GM23248 (cell line): ENCODE measurements at regions not wholly inside any gene's neighbourhood (a gene's known extent, or its start where the extent isn't known, plus 50 kb on each side); places are given as distances from the start of the nearest gene placed in this dataset.
A peak's percentile ranks its signal among the peaks of the same experiment; 100 is the strongest.

Experiments used
- DNase-seq: peaks from one replicate; pipeline ENCODE4 v3.0.0-alpha.2; 2015
- H2AFZ ChIP-seq: fragments of 200-600 bp; sonication (generic); 2 replicates; pipeline ENCODE4 v1.6.1; 2016; ENCODE audit warnings: antibody characterized with exemption
- H3F3A ChIP-seq: fragments of 200-600 bp; sonication (generic); 2 replicates; pipeline ENCODE4 v1.6.1; 2016; ENCODE audit warnings: mild to moderate bottlenecking, antibody characterized with exemption, mixed run types; ENCODE audit not compliant: insufficient read depth
- H3K27ac ChIP-seq: fragments of 200-600 bp; sonication (generic); 2 replicates; pipeline ENCODE4 v1.5.1; 2016; ENCODE audit warnings: mild to moderate bottlenecking
- H3K27me3 ChIP-seq: fragments of 200-600 bp; sonication (generic); replicated peaks from 2 replicates; pipeline ENCODE4 v1.6.1; 2016; ENCODE audit warnings: mild to moderate bottlenecking; ENCODE audit not compliant: insufficient read depth
- H3K36me3 ChIP-seq: fragments of 200-600 bp; sonication (generic); 2 replicates; pipeline ENCODE4 v1.6.1; 2016; ENCODE audit warnings: low read depth, mild to moderate bottlenecking
- H3K4me1 ChIP-seq: fragments of 200-600 bp; sonication (generic); 2 replicates; pipeline ENCODE4 v1.6.1; 2016; ENCODE audit warnings: mild to moderate bottlenecking; ENCODE audit not compliant: insufficient read depth
- H3K4me2 ChIP-seq: fragments of 200-600 bp; sonication (generic); one replicate; pipeline ENCODE4 v1.6.1; 2016; ENCODE audit warnings: mild to moderate bottlenecking; ENCODE audit not compliant: unreplicated experiment
- H3K4me3 ChIP-seq: fragments of 200-600 bp; sonication (generic); 2 replicates; pipeline ENCODE4 v1.5.1; 2016; ENCODE audit warnings: mild to moderate bottlenecking
- H3K79me2 ChIP-seq: fragments of 200-600 bp; sonication (generic); 2 replicates; pipeline ENCODE4 v1.6.1; 2016; ENCODE audit warnings: mild to moderate bottlenecking; ENCODE audit not compliant: insufficient read depth
- H3K9ac ChIP-seq: fragments of 200-600 bp; sonication (generic); 2 replicates; pipeline ENCODE4 v1.6.1; 2016; ENCODE audit warnings: mild to moderate bottlenecking
- H3K9me2 ChIP-seq: fragments of 200-600 bp; sonication (generic); 2 replicates; pipeline ENCODE4 v1.6.1; 2016; ENCODE audit warnings: mixed run types, mild to moderate bottlenecking, moderate library complexity; ENCODE audit not compliant: insufficient read depth
- H3K9me3 ChIP-seq: fragments of 200-600 bp; sonication (generic); one replicate; pipeline ENCODE4 v1.6.1; 2017; ENCODE audit warnings: low read depth
- H4K20me1 ChIP-seq: fragments of 200-600 bp; sonication (generic); 2 replicates; pipeline ENCODE4 v1.6.0; 2016; ENCODE audit not compliant: insufficient read depth
- EZH2 ChIP-seq: fragments of 200-600 bp; sonication (generic); IDR thresholded peaks from 2 replicates; pipeline ENCODE4 v1.6.1; 2018; ENCODE audit warnings: antibody characterized with exemption, mild to moderate bottlenecking; ENCODE audit not compliant: insufficient read depth, poor library complexity, severe bottlenecking
- EZH2phosphoT487 ChIP-seq: fragments of 200-600 bp; sonication (generic); IDR thresholded peaks from 2 replicates; pipeline ENCODE4 v1.6.1; 2018; ENCODE audit warnings: antibody characterized with exemption, moderate library complexity, mild to moderate bottlenecking, low read depth; ENCODE audit not compliant: insufficient read depth
- WGBS, 2 experiments: methylation state at CpG; one replicate each; pipeline ENCODE4 v1.1.6; 2015 to 2017; ENCODE audit warnings: low lambda C conversion rate in 2 of 2, low coverage in 1 of 2; ENCODE audit errors: missing lambda C conversion rate in 2 of 2; 5-methylcytosine and 5-hydroxymethylcytosine counted together
- in situ Hi-C: fragments of 300-500 bp; cut with MboI; formaldehyde crosslinking; loops from 2 replicates; pipeline ENCODE4 v1.15.0; 2020

- Histone ChIP-seq H3K79me2 (no peaks in the 10 kb centered on the region), H4K20me1 (no peaks in the 10 kb centered on the region), H3K27me3 (peaks cover 79% of the 10 kb centered on the region), H3K27ac (no peak overlapping the region), H3K9me3 (no peaks in the 10 kb centered on the region), H3K4me3 (peak overlapping the region; percentile 69), H3K36me3 (no peaks in the 10 kb centered on the region), H2AFZ (peak overlapping the region; percentile 45; the same call in 1 of the 2 replicates), H3F3A (no peaks in the 10 kb centered on the region), H3K4me2 (peak overlapping the region; percentile 67), H3K9ac (0 out of 2 replicates have a peak overlapping the region, but pooled peaks have one; percentile 14), H3K9me2 (no peaks in the 10 kb centered on the region), H3K4me1 (no peaks in the 10 kb centered on the region)
- TF ChIP-seq EZH2phosphoT487: no peak
- TF ChIP-seq EZH2: no peak
- in situ Hi-C loops: no loop called here
- peak; percentile 57 for DNase-seq
- WGBS, 2 experiments: 4 to 7% methylated on average over 37 to 43 of the region's 43 CpGs
Measured at GRCh38 chr9:109639674-109640579, 140.1 kb upstream of the PALM2AKAP2 start.

DNA sequence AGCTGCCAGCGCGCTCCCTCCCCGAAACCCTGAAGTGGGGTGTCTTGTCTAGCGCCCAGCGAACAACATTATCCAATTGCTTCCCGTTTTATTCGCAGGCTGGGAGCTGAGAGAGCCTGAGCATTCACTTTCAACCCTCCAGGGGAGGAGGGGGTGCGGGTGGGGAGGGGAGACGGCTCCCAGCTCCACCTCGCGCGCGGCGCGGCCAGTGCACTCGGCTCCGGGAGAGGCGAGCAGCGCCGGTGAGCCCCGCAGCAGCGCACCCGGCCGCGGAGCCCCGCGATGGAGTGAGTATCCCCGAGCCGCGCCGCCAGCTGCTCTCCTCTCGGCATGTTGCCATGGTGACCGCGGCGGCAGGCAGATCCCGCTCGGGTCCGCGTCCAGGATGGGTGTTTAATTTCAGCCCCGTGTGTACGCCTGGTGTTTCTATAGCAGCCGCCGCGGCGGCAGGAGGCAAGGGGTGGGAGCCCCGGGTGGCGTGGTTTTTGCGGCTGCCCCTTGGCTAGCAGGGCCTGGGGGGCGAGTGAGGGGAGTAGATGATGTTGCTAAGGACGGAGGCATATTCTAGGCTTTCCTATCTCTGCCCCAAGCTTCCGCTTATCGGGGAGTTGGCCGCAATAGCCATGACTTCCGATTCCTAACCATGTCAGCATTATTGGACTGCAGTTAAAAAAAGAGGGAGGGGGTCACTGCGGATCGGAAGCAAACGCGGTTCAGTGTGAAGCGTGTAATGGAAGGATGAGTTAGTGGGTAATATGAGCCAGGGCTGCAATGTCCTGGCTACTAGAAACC lies 139.2 kb upstream of the PALM2AKAP2 start:
- in situ Hi-C loops: no loop called here
- TF ChIP-seq EZH2 (peak; percentile 71), EZH2phosphoT487 (no peak)
- Histone ChIP-seq H3K9me3 (no peaks in the 10 kb centered on the region), H3K79me2 (no peaks in the 10 kb centered on the region), H3F3A (no peaks in the 10 kb centered on the region), H3K4me1 (no peaks in the 10 kb centered on the region), H4K20me1 (no peaks in the 10 kb centered on the region), H3K4me2 (peak overlapping the region; percentile 67), H3K4me3 (peak overlapping the region; percentile 69), H3K27ac (no peak overlapping the region), H3K9ac (0 out of 2 replicates have a peak overlapping the region, but pooled peaks have one; percentile 14), H3K27me3 (peaks cover 70% of the 10 kb centered on the region), H2AFZ (peak overlapping the region; percentile 45), H3K9me2 (no peaks in the 10 kb centered on the region), H3K36me3 (no peaks in the 10 kb centered on the region)
- WGBS, 2 experiments: 1 to 4% methylated on average over 47 to 54 of the region's 59 CpGs
- DNase-seq: peak; percentile 68

GRCh38 chr9:109641372-109641659 lies 138.7 kb upstream of the PALM2AKAP2 start:
- H3K4me1 ChIP-seq: no peaks in the 10 kb centered on the region
- peaks cover 65% of the 10 kb centered on the region for H3K27me3 ChIP-seq

DNA sequence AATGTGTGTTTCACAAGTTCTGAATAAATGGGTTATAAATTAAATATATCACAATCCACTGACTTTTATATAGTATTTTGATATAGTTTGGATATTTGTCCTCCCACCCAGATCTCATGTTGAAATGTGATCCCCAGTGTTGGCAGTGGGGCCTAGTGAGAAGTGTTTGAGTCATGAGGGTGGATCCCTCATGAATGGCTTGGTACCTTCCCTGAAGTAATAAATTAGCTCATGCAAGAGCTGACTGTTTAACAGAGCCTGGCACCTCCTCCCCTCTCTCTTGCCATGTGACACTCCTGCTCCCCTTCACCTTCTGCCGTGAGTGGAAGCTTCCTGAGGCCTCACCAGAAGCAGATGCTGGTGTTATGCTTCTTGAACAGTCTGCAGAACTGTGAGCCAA lies 127.9 kb upstream of the PALM2AKAP2 start:
- no peak overlapping the region for H3K9ac ChIP-seq
- H3K4me1 ChIP-seq: peaks cover 8% of the 10 kb centered on the region; the same call in 1 of the 2 replicates
- peak overlapping the region; percentile 22 for H3K27ac ChIP-seq
- in situ Hi-C loops: no loop called here
- H3K9me3 ChIP-seq: no peaks in the 10 kb centered on the region
- no peaks in the 10 kb centered on the region for H3K36me3 ChIP-seq
- peak; percentile 86 for DNase-seq
- no peak overlapping the region for H2AFZ ChIP-seq
- TF ChIP-seq EZH2phosphoT487 (no peak), EZH2 (no peak)
- peaks cover 7% of the 10 kb centered on the region; the same call in 1 of the 2 replicates for H3K27me3 ChIP-seq
- H3K4me3 ChIP-seq: no peak overlapping the region
- H3K9me2 ChIP-seq: no peaks in the 10 kb centered on the region
- 0 to 6% methylated on average over 1 of the region's 1 CpG for WGBS, 2 experiments
- H4K20me1 ChIP-seq: no peaks in the 10 kb centered on the region
- no peaks in the 10 kb centered on the region for H3F3A ChIP-seq
- no peak overlapping the region for H3K4me2 ChIP-seq
- H3K79me2 ChIP-seq: no peaks in the 10 kb centered on the region

More at GRCh38 chr9:109641372-109641659, 138.7 kb upstream of the PALM2AKAP2 start:
- H3K36me3 ChIP-seq: no peaks in the 10 kb centered on the region
- peak overlapping the region; percentile 45 for H2AFZ ChIP-seq
- H3K9me3 ChIP-seq: no peaks in the 10 kb centered on the region
- no peaks in the 10 kb centered on the region for H3K9me2 ChIP-seq
- H3K79me2 ChIP-seq: no peaks in the 10 kb centered on the region
- 11 to 14% methylated on average over 8 of the region's 8 CpGs for WGBS, 2 experiments
- H3K27ac ChIP-seq: no peak overlapping the region
- H3K4me2 ChIP-seq: peak overlapping the region; percentile 67
- H3F3A ChIP-seq: no peaks in the 10 kb centered on the region
- in situ Hi-C loops: no loop called here
- no peaks in the 10 kb centered on the region for H4K20me1 ChIP-seq
- peak overlapping the region; percentile 69; the same call in 1 of the 2 replicates for H3K4me3 ChIP-seq
- H3K9ac ChIP-seq: no peak overlapping the region
- DNase-seq: peak; percentile 5
- TF ChIP-seq EZH2 (peak; percentile 35), EZH2phosphoT487 (no peak)
